ENCODE measurements at regions not wholly inside any gene's neighbourhood (a gene's known extent, or its start where the extent isn't known, plus 50 kb on each side); places are given as distances from the start of the nearest gene placed in this dataset.

- no peak for DNase-seq (ENCODE audit: low spot score)
- H3K9me3 ChIP-seq: no peaks in the 10 kb centered on the region
- no peak overlapping the region for H3K27ac ChIP-seq
- no peaks in the 10 kb centered on the region for H3K27me3 ChIP-seq (replicated peaks; ENCODE audit: insufficient read depth)
- H3K4me3 ChIP-seq: no peak overlapping the region
- H3K36me3 ChIP-seq: no peaks in the 10 kb centered on the region
- no peaks in the 10 kb centered on the region for H3K4me1 ChIP-seq (replicated peaks)
- no peak for TF ChIP-seq POLR2A (IDR thresholded peaks at IDR 0.05)
- intact Hi-C loops (cut with DNase I): no loop called here
- 81% methylated on average over 13 of the region's 13 CpGs for WGBS
Measured at GRCh38 chr2:22879009-22879863, 505.7 kb upstream of the KLHL29 start.

DNA sequence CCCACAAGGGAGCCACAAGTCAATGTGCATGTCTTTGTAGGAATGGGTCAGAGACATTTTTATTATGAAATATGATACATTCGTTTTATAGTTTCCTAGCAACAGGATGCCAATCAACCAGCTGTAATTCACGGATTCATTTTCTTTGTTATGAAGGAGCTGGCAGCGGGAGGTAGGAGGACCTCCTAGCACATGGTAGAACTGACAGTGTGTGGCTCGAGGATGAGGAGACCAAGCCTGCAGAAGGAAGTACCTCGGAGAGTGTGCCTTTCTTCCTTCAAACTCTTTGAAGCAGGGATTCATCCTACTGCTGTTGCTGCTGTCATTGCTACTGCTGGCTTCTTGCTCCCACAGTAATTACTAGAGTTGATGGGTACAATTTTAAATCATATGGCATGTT lies 504.8 kb upstream of the KLHL29 start:
- H3K27ac ChIP-seq: no peak overlapping the region
- no peaks in the 10 kb centered on the region for H3K27me3 ChIP-seq (replicated peaks; ENCODE audit: insufficient read depth)
- H3K36me3 ChIP-seq: no peaks in the 10 kb centered on the region
- 52% methylated on average over 5 of the region's 5 CpGs for WGBS
- no peak overlapping the region for H3K4me3 ChIP-seq
- DNase-seq (ENCODE audit: low spot score): no peak
- intact Hi-C loops (cut with DNase I): no loop called here
- no peaks in the 10 kb centered on the region for H3K9me3 ChIP-seq
- TF ChIP-seq POLR2AphosphoS5 (IDR thresholded peaks at IDR 0.05): no peak
- TF ChIP-seq CTCF (IDR thresholded peaks at IDR 0.05): no peak
- no peak for TF ChIP-seq POLR2A (IDR thresholded peaks at IDR 0.05)
- H3K4me1 ChIP-seq (replicated peaks): no peaks in the 10 kb centered on the region

GRCh38 chr2:22882011-22882410 lies 503.0 kb upstream of the KLHL29 start:
- Histone ChIP-seq H3K27ac (no peak overlapping the region), H3K9me3 (no peaks in the 10 kb centered on the region), H3K36me3 (no peaks in the 10 kb centered on the region), H3K4me1 (replicated peaks) (no peaks in the 10 kb centered on the region), H3K4me3 (no peak overlapping the region), H3K27me3 (replicated peaks; ENCODE audit: insufficient read depth) (no peaks in the 10 kb centered on the region)
- TF ChIP-seq CTCF (IDR thresholded peaks at IDR 0.05) (no peak), POLR2AphosphoS5 (IDR thresholded peaks at IDR 0.05) (no peak), POLR2A (IDR thresholded peaks at IDR 0.05) (no peak)
- intact Hi-C loops (cut with DNase I): no loop called here
- 88% methylated on average over 2 of the region's 2 CpGs for WGBS
- DNase-seq (ENCODE audit: low spot score): no peak

DNA sequence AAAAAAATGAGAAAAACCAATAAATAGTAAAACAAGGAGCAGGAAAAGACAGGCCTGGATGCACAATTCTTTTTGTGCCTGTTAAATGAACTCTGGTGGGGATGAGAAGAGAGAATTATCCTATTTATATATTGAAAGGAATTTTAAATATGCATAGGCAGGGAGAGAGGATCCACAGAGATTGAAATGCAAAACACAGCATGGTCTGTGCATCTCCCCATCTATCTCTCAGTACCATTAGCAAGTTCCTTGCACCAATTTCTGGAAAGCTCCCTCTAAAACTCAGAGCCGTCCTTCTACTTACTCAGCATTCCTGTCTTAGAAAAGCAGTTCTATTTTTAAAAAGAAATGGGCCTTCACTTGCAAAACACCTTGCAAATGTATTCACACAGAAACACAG lies 502.3 kb upstream of the KLHL29 start:
- Histone ChIP-seq H3K9me3 (no peaks in the 10 kb centered on the region), H3K27ac (no peak overlapping the region), H3K27me3 (replicated peaks; ENCODE audit: insufficient read depth) (no peaks in the 10 kb centered on the region), H3K4me3 (no peak overlapping the region), H3K4me1 (replicated peaks) (no peaks in the 10 kb centered on the region), H3K36me3 (no peaks in the 10 kb centered on the region)
- no peak for DNase-seq (ENCODE audit: low spot score)
- WGBS: 58% methylated on average over 1 of the region's 1 CpG
- TF ChIP-seq CTCF (IDR thresholded peaks at IDR 0.05) (no peak), POLR2AphosphoS5 (IDR thresholded peaks at IDR 0.05) (no peak), POLR2A (IDR thresholded peaks at IDR 0.05) (no peak)
- intact Hi-C loops (cut with DNase I): no loop called here

DNA sequence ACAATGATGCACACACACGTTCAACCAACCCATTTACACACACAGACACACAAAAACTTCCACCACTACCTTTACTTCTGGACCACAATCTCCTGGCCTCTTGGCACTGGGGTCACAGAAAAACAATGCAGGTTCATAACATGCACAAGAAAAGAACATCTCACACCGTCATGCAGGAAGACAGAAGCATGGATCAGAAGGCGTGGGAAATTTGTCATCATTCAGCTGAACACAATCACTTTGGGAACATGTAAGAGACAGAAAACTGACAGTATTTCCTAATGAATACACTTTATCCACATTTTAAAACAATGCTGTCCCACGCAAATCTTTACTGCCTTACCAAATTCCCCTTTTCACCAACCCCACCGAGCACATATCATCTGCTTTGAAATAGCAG lies 501.9 kb upstream of the KLHL29 start:
- WGBS: 79% methylated on average over 5 of the region's 5 CpGs
- intact Hi-C loops (cut with DNase I): no loop called here

More for the DNA sequence above, 501.9 kb upstream of the KLHL29 start:
- Histone ChIP-seq H3K27ac (no peak overlapping the region), H3K36me3 (no peaks in the 10 kb centered on the region), H3K4me3 (no peak overlapping the region), H3K9me3 (no peaks in the 10 kb centered on the region), H3K4me1 (replicated peaks) (no peaks in the 10 kb centered on the region), H3K27me3 (replicated peaks; ENCODE audit: insufficient read depth) (no peaks in the 10 kb centered on the region)
- TF ChIP-seq CTCF (IDR thresholded peaks at IDR 0.05): no peak
- no peak for TF ChIP-seq POLR2AphosphoS5 (IDR thresholded peaks at IDR 0.05)
- no peak for TF ChIP-seq POLR2A (IDR thresholded peaks at IDR 0.05)
- no peak for DNase-seq (ENCODE audit: low spot score)
